GM12878 (cell line): ENCODE measurements at regions not wholly inside any gene's neighbourhood (a gene's known extent, or its start where the extent isn't known, plus 50 kb on each side); places are given as distances from the start of the nearest gene placed in this dataset.

Experiments used
- ATAC-seq: fragments of 200-7000 bp; cut with Tn5 transposase; 3 replicates; pipeline ENCODE4 v1.9.1; 2020; ENCODE audit warnings: mild to moderate bottlenecking, moderate library complexity
- BruUV-seq: library from RNA; stranded (reverse); fragments of 400-500 nt; replicated peaks from 2 replicates; lab custom pipeline; 2021; lab: Mats Ljungman, UMichigan
- CTCF ChIA-PET: fragments of 300-600 bp; sonication (Branson Sonifier 250); formaldehyde crosslinking; extraction: SDS; loops from one replicate; lab custom pipeline; 2021; ENCODE audit warnings: inconsistent platforms; lab: Yijun Ruan, JAX
- POLR2A ChIA-PET: fragments of 350-600 bp; formaldehyde crosslinking; extraction: SDS; loops from one replicate; lab custom pipeline; 2021; ENCODE audit warnings: inconsistent platforms; lab: Charles Lee
- RAD21 ChIA-PET: fragments of 300-600 bp; sonication (Branson Sonifier 250); formaldehyde crosslinking; loops from one replicate; lab custom pipeline; 2023; ENCODE audit warnings: antibody characterized with exemption; ENCODE audit not compliant: unreplicated experiment; lab: Charles Lee
- SMC1A ChIA-PET: fragments of 300-600 bp; sonication (Branson Sonifier 250); formaldehyde crosslinking; loops from one replicate; lab custom pipeline; 2023; ENCODE audit not compliant: unreplicated experiment, uncharacterized antibody; lab: Charles Lee
- DNase-seq: peaks from one replicate; pipeline ENCODE4 v3.0.0-alpha.2; 2011; ENCODE audit warnings: low read depth, low spot score
- FAIRE-seq: peaks from 3 replicates; lab custom pipeline; 2011; peaks lifted over from hg19 to GRCh38; lab: Jason Lieb, UNC
- H2AFZ ChIP-seq: 2 replicates; pipeline ENCODE4 v1.6.0; 2011; ENCODE audit warnings: low read depth, low read length, control low read depth; ENCODE audit not compliant: control insufficient read depth
- H3K27ac ChIP-seq: 2 replicates; pipeline ENCODE4 v1.5.1; 2011; ENCODE audit warnings: control low read depth; ENCODE audit not compliant: control insufficient read depth, insufficient read depth
- H3K27me3 ChIP-seq, 2 experiments: replicated peaks in 1 of 2; 2 replicates each; pipeline versions ENCODE4 v1.6.0 to v1.6.1; 2011; ENCODE audit warnings: low read length in 1 of 2; ENCODE audit not compliant: control insufficient read depth in 2 of 2, insufficient read depth in 2 of 2
- H3K36me3 ChIP-seq, 2 experiments: 2 replicates each; pipeline ENCODE4 v1.5.1; 2011; ENCODE audit warnings: low read length in 1 of 2; ENCODE audit not compliant: control insufficient read depth in 2 of 2, insufficient read depth in 2 of 2
- H3K4me1 ChIP-seq: 2 replicates; pipeline ENCODE4 v1.6.1; 2011; ENCODE audit warnings: mild to moderate bottlenecking, low read length, moderate library complexity, mixed read lengths; ENCODE audit not compliant: control insufficient read depth, insufficient read depth
- H3K4me2 ChIP-seq: 2 replicates; pipeline ENCODE4 v1.6.0; 2011; ENCODE audit warnings: control low read depth; ENCODE audit not compliant: control insufficient read depth, insufficient read depth
- H3K4me3 ChIP-seq: fragments of 200-600 bp; sonication (generic); 2 replicates; pipeline ENCODE4 v1.5.1; 2016
- H3K79me2 ChIP-seq: 2 replicates; pipeline ENCODE4 v1.6.0; 2011; ENCODE audit warnings: low read length; ENCODE audit not compliant: control insufficient read depth, insufficient read depth
- H3K9ac ChIP-seq: 2 replicates; pipeline ENCODE4 v1.8.0; 2011; ENCODE audit warnings: low read length, control low read depth, mixed read lengths; ENCODE audit not compliant: control insufficient read depth, insufficient read depth
- H3K9me3 ChIP-seq: replicated peaks from 3 replicates; pipeline ENCODE4 v1.5.1; 2011; ENCODE audit warnings: mild to moderate bottlenecking, low read length; ENCODE audit not compliant: control insufficient read depth, insufficient read depth
- H4K20me1 ChIP-seq: 2 replicates; pipeline ENCODE4 v1.6.0; 2011; ENCODE audit not compliant: control insufficient read depth, insufficient read depth
- ASH2L ChIP-seq: fragments of 300-600, 200-600 bp; sonication (generic); IDR thresholded peaks from 2 replicates; pipeline ENCODE4 v1.6.1; 2017; ENCODE audit warnings: low read depth, mild to moderate bottlenecking, borderline replicate concordance
- CBX3 ChIP-seq: fragments of 200-600 bp; sonication (generic); IDR thresholded peaks from 2 replicates; pipeline ENCODE4 v1.6.1; 2016; ENCODE audit warnings: low read depth, borderline replicate concordance
- DPF2 ChIP-seq: fragments of 450-650 bp; IDR thresholded peaks from 2 replicates; pipeline ENCODE4 v1.6.1; 2017; ENCODE audit warnings: mild to moderate bottlenecking
- HDAC2 ChIP-seq: fragments of 200-600 bp; sonication (generic); IDR thresholded peaks from 2 replicates; pipeline ENCODE4 v1.6.1; 2017
- MXI1 ChIP-seq: fragments of 150-350 bp; IDR thresholded peaks from 2 replicates; pipeline ENCODE4 v1.6.1; 2011; ENCODE audit warnings: low read depth, mild to moderate bottlenecking, inconsistent platforms, low read length, improper control_type of control experiment
- NRF1 ChIP-seq: conservative IDR thresholded peaks from 2 replicates; pipeline ENCODE4 v1.6.1; 2011; ENCODE audit warnings: mild to moderate bottlenecking, low read depth, low read length, improper control_type of control experiment
- PRDM15 ChIP-seq: fragments of 450-650 bp; formaldehyde crosslinking; IDR thresholded peaks from 2 replicates; pipeline ENCODE4 v1.4.0; 2020; ENCODE audit warnings: mild to moderate bottlenecking, moderate library complexity
- TAF1 ChIP-seq: IDR thresholded peaks from 2 replicates; pipeline ENCODE4 v1.6.1; 2011; ENCODE audit warnings: mild to moderate bottlenecking, low read depth, low read length, borderline replicate concordance
- USF2 ChIP-seq: IDR thresholded peaks from 2 replicates; pipeline ENCODE4 v1.6.1; 2011; ENCODE audit warnings: low read depth, low read length, improper control_type of control experiment, borderline replicate concordance
- WGBS: methylation state at CpG from one replicate; pipeline ENCODE4 v1.1.6; 2016; ENCODE audit warnings: low lambda C conversion rate; ENCODE audit not compliant: insufficient replicate concordance, insufficient coverage; ENCODE audit errors: missing lambda C conversion rate; 5-methylcytosine and 5-hydroxymethylcytosine counted together
- in situ Hi-C: fragments of 300-500 bp; cut with MboI; formaldehyde crosslinking; loops from 9 replicates; pipeline ENCODE4 v1.14.3; 2018; ENCODE audit warnings: mixed read lengths
- intact Hi-C: fragments of 100-400 bp; cut with micrococcal nuclease; formaldehyde crosslinking; loops from one replicate; pipeline ENCODE4 v1.14.2; 2022; ENCODE audit not compliant: unreplicated experiment

- Histone ChIP-seq H3K9ac (no peak overlapping the region), H3K4me2 (no peak overlapping the region)
- RAD21 ChIA-PET, result no interaction called here
- TF ChIP-seq MXI1 (no peak), TAF1 (no peak), PRDM15 (CRISPR knock-in tag) (no peak), DPF2 (no peak), CBX3 (no peak), NRF1 (no peak), HDAC2 (no peak), ASH2L (no peak), USF2 (no peak)
- TF ChIP-seq, all 136 proteins: peak for 0
- Histone ChIP-seq H4K20me1 (no peaks in the 10 kb centered on the region), H3K79me2 (no peaks in the 10 kb centered on the region), H3K4me1 (no peaks in the 10 kb centered on the region), H3K27me3 (no peaks in the 10 kb centered on the region), H3K4me3 (no peak overlapping the region), H3K9me3 (no peaks in the 10 kb centered on the region), H2AFZ (no peak overlapping the region), H3K36me3 (no peaks in the 10 kb centered on the region), H3K27ac (no peak overlapping the region)
- intact Hi-C loops, result no loop called here
- in situ Hi-C loops, result no loop called here
- POLR2A ChIA-PET, result no interaction called here
- no peak for DNase-seq
- SMC1A ChIA-PET, result interaction anchor here (0.7 to 0.9 kb wide), 2 partner anchors 94 to 440 kb away, joined by 3 read pairs; no protein-coding TSS in a partner anchor
- no TSS peak for BruUV-seq
- no peak for ATAC-seq
- 21% methylated on average over 7 of the region's 7 CpGs for WGBS
- FAIRE-seq, result no peak
- CTCF ChIA-PET, result no interaction called here
Measured at GRCh38 chr18:42414756-42415454, 459.9 kb downstream of the PIK3C3 start.
